HCT116 (cell line): ENCODE measurements at regions not wholly inside any gene's neighbourhood (a gene's known extent, or its start where the extent isn't known, plus 50 kb on each side); places are given as distances from the start of the nearest gene placed in this dataset.

Experiments
- ATAC-seq: fragments of 200-7000 bp; cut with Tn5 transposase; 2 replicates; pipeline ENCODE4 v1.9.1; 2020; ENCODE audit warnings: mild to moderate bottlenecking, moderate library complexity
- BruUV-seq: library from RNA; stranded (reverse); fragments of 400-500 nt; replicated peaks from 2 replicates; lab custom pipeline; 2021; lab: Mats Ljungman, UMichigan
- CTCF ChIA-PET: fragments of 300-600 bp; sonication (Branson Sonifier 250); formaldehyde crosslinking; loops from one replicate; lab custom pipeline; 2021; ENCODE audit warnings: antibody characterized with exemption; lab: Charles Lee
- POLR2A ChIA-PET: fragments of 300-600, 350-600 bp; sonication (Branson Sonifier 250); formaldehyde crosslinking; loops from one replicate; lab custom pipeline; 2021; ENCODE audit warnings: antibody characterized with exemption; lab: Charles Lee
- RAD21 ChIA-PET, 2 experiments: fragments of 300-600 bp; sonication (Branson Sonifier 250); formaldehyde crosslinking; loops; one replicate each; lab custom pipeline; 2023; ENCODE audit warnings: low total read pairs in 2 of 2; ENCODE audit not compliant: uncharacterized antibody in 2 of 2, unreplicated experiment in 2 of 2, low non-redundant PET in 1 of 2; lab: Charles Lee
- DNase-seq: peaks from one replicate; pipeline ENCODE4 v3.0.0-alpha.2; 2010; ENCODE audit warnings: low read depth, low spot score
- H2AFZ ChIP-seq: fragments of 200-600 bp; shearing (Covaris generic), sonication (generic); 2 replicates; pipeline ENCODE4 v1.6.1; 2017; ENCODE audit warnings: low read depth, mixed run types, mixed read lengths, antibody characterized with exemption, low read length; ENCODE audit not compliant: poor library complexity, severe bottlenecking
- H3K27ac ChIP-seq: 2 replicates; pipeline ENCODE4 v1.5.1; 2012; ENCODE audit warnings: low read depth, low read length
- H3K27me3 ChIP-seq: fragments of 200-600 bp; sonication (generic); 2 replicates; pipeline ENCODE4 v1.6.1; 2016; ENCODE audit warnings: mixed run types, low read length, mixed read lengths; ENCODE audit not compliant: insufficient read depth
- H3K36me3 ChIP-seq, 2 experiments: fragments of 200-500 bp in 1 of 2; fragments of 200-600 bp in 1 of 2; sonication (Bioruptor generic) in 1 of 2; sonication (generic) in 1 of 2; 2 replicates each; pipeline versions ENCODE4 v1.5.1 to v1.6.1; 2014 to 2016; ENCODE audit warnings: low read length in 2 of 2, inconsistent platforms in 1 of 2, mixed read lengths in 1 of 2, mixed run types in 1 of 2; ENCODE audit not compliant: insufficient read depth in 2 of 2, control insufficient read depth in 1 of 2
- H3K4me1 ChIP-seq, 2 experiments: fragments of 200-600 bp in 1 of 2; sonication (generic) in 1 of 2; 2 replicates each; pipeline versions ENCODE4 v1.5.1 to v1.6.1; 2012 to 2017; ENCODE audit warnings: low read length in 2 of 2, inconsistent platforms in 1 of 2, mild to moderate bottlenecking in 1 of 2, mixed read lengths in 1 of 2, mixed run types in 1 of 2, moderate library complexity in 1 of 2; ENCODE audit not compliant: insufficient read depth in 2 of 2, control insufficient read depth in 1 of 2
- H3K4me2 ChIP-seq: fragments of 200-600 bp; sonication (generic); 2 replicates; pipeline ENCODE4 v1.6.1; 2017; ENCODE audit warnings: mixed run types, low read length, mixed read lengths
- H3K4me3 ChIP-seq, 2 experiments: fragments of 200-600 bp in 1 of 2; sonication (generic) in 1 of 2; replicated peaks in 1 of 2; 2 replicates each; pipeline ENCODE4 v1.5.1; 2011 to 2016; ENCODE audit warnings: low read length in 2 of 2, control low read depth in 1 of 2, low read depth in 1 of 2, mild to moderate bottlenecking in 1 of 2, mixed read lengths in 1 of 2, mixed run types in 1 of 2
- H3K79me2 ChIP-seq: fragments of 200-600 bp; sonication (generic); 2 replicates; pipeline ENCODE4 v1.6.1; 2017; ENCODE audit warnings: mild to moderate bottlenecking, mixed run types, low read length, moderate library complexity, mixed read lengths; ENCODE audit not compliant: insufficient read depth
- H3K9ac ChIP-seq: fragments of 200-600 bp; sonication (generic); 2 replicates; pipeline ENCODE4 v1.6.1; 2016; ENCODE audit warnings: low read length, mixed read lengths
- H3K9me2 ChIP-seq: fragments of 200-600 bp; sonication (generic), shearing (Covaris generic); 2 replicates; pipeline ENCODE4 v1.6.1; 2017; ENCODE audit warnings: mixed run types, mild to moderate bottlenecking, moderate library complexity; ENCODE audit not compliant: insufficient read depth
- H3K9me3 ChIP-seq, 2 experiments: fragments of 200-500 bp in 1 of 2; fragments of 200-600 bp in 1 of 2; sonication (Bioruptor generic) in 1 of 2; sonication (generic) in 1 of 2; 2 replicates each; pipeline ENCODE4 v1.6.1; 2014 to 2017; ENCODE audit warnings: low read length in 2 of 2, mixed read lengths in 2 of 2, inconsistent platforms in 1 of 2, low read depth in 1 of 2, mild to moderate bottlenecking in 1 of 2, mixed run types in 1 of 2, moderate library complexity in 1 of 2; ENCODE audit not compliant: control insufficient read depth in 1 of 2, insufficient read depth in 1 of 2
- H4K20me1 ChIP-seq: fragments of 200-600 bp; sonication (generic), shearing (Covaris generic); 2 replicates; pipeline ENCODE4 v1.6.1; 2017; ENCODE audit warnings: mixed run types, mild to moderate bottlenecking, moderate library complexity; ENCODE audit not compliant: insufficient read depth
- EGR1 ChIP-seq: IDR thresholded peaks from 2 replicates; pipeline ENCODE4 v1.6.1; 2012; ENCODE audit warnings: low read depth
- SIN3A ChIP-seq: IDR thresholded peaks from 2 replicates; pipeline ENCODE4 v1.6.1; 2012; ENCODE audit warnings: low read depth
- SP1 ChIP-seq: IDR thresholded peaks from 2 replicates; pipeline ENCODE4 v1.6.1; 2012; ENCODE audit warnings: low read depth
- SRF ChIP-seq: IDR thresholded peaks from 2 replicates; pipeline ENCODE4 v1.6.1; 2012; ENCODE audit warnings: low read depth
- YY1 ChIP-seq: IDR thresholded peaks from 2 replicates; pipeline ENCODE4 v1.6.1; 2011; ENCODE audit warnings: low read length, low read depth, moderate library complexity, mild to moderate bottlenecking; ENCODE audit not compliant: insufficient replicate concordance; ENCODE audit errors: extremely low read depth
- ZBTB33 ChIP-seq: IDR thresholded peaks from 2 replicates; pipeline ENCODE4 v1.6.1; 2011; ENCODE audit warnings: mild to moderate bottlenecking, low read length, moderate library complexity; ENCODE audit not compliant: insufficient replicate concordance; ENCODE audit errors: extremely low read depth
- intact Hi-C: fragments of 100-400 bp; cut with micrococcal nuclease; formaldehyde crosslinking; loops from 2 replicates; pipeline ENCODE4 v1.10.0; 2022

GRCh38 chr4:3713817-3714641 lies 52.2 kb upstream of the ADRA2C start:
- H3K79me2 ChIP-seq = no peaks in the 10 kb centered on the region
- ChIA-PET RAD21 (no interaction called here), POLR2A (no interaction called here), CTCF (no interaction called here)
- no peaks in the 10 kb centered on the region for H3K27me3 ChIP-seq
- no peak overlapping the region for H2AFZ ChIP-seq
- no peaks in the 10 kb centered on the region for H3K9me2 ChIP-seq
- peaks cover 0 to 12% of the 10 kb centered on the region in 2 experiments; a peak in 1 of 4 replicates for H3K9me3 ChIP-seq
- H3K4me1 ChIP-seq = no peaks in the 10 kb centered on the region
- no peaks in the 10 kb centered on the region for H3K36me3 ChIP-seq
- no peak overlapping the region for H3K27ac ChIP-seq
- ATAC-seq = no peak
- intact Hi-C loops = no loop called here
- no TSS peak for BruUV-seq
- DNase-seq = no peak
- H4K20me1 ChIP-seq = no peaks in the 10 kb centered on the region
- no peak for TF ChIP-seq SP1
- TF ChIP-seq ZBTB33 = no peak
- no peak for TF ChIP-seq EGR1
- TF ChIP-seq YY1 = no peak
- no peak for TF ChIP-seq SIN3A
- H3K4me3 ChIP-seq = no peak overlapping the region
- H3K4me2 ChIP-seq = no peak overlapping the region
- no peak overlapping the region for H3K9ac ChIP-seq

GRCh38 chr4:3713346-3713745 lies 52.8 kb upstream of the ADRA2C start:
- Histone ChIP-seq H3K9me2 (no peaks in the 10 kb centered on the region), H3K4me2 (no peak overlapping the region), H2AFZ (no peak overlapping the region), H3K4me1 (no peaks in the 10 kb centered on the region)
- RAD21 ChIA-PET = no interaction called here
- no peak for TF ChIP-seq SRF
- TF ChIP-seq, all 23 proteins: peak for 0
- Histone ChIP-seq H3K9ac (no peak overlapping the region), H3K27ac (no peak overlapping the region), H3K27me3 (no peaks in the 10 kb centered on the region), H4K20me1 (no peaks in the 10 kb centered on the region), H3K9me3 (peaks cover 0 to 8% of the 10 kb centered on the region in 2 experiments; a peak in 1 of 4 replicates), H3K4me3 (no peak overlapping the region), H3K79me2 (no peaks in the 10 kb centered on the region), H3K36me3 (no peaks in the 10 kb centered on the region)
- ChIA-PET POLR2A (no interaction called here), CTCF (no interaction called here)
- ATAC-seq (no peak), DNase-seq (no peak)
- intact Hi-C loops = no loop called here
- BruUV-seq = no TSS peak
